Natural killer cell (primary cell): ENCODE measurements at regions not wholly inside any gene's neighbourhood (a gene's known extent, or its start where the extent isn't known, plus 50 kb on each side); places are given as distances from the start of the nearest gene placed in this dataset.

Source experiments
- ATAC-seq, 3 donors: fragments of 150-1000 bp in 2 of 3; fragments of 200-7000 bp in 1 of 3; cut with Tn5 transposase; 1 replicate in 1 of 3; 2 replicates in 2 of 3; pipeline ENCODE4 v1.10.0; 2021; ENCODE audit warnings: mild to moderate bottlenecking in 2 of 3, moderate library complexity in 2 of 3
- DNase-seq, 2 donors: peaks; one replicate each; pipeline versions ENCODE4 v3.0.0 to v3.0.0-alpha.2; 2013 to 2021; ENCODE audit warnings: mixed read lengths in 1 of 2
- H3K27ac ChIP-seq: one replicate; pipeline ENCODE4 v1.5.1; 2013; ENCODE audit warnings: mild to moderate bottlenecking, low read length
- H3K27me3 ChIP-seq: one replicate; pipeline ENCODE4 v1.6.1; 2013; ENCODE audit warnings: low read length; ENCODE audit not compliant: control insufficient read depth, insufficient read depth
- H3K36me3 ChIP-seq: one replicate; pipeline ENCODE4 v1.6.1; 2013; ENCODE audit warnings: low read length; ENCODE audit not compliant: control insufficient read depth, insufficient read depth
- H3K4me1 ChIP-seq: one replicate; pipeline ENCODE4 v1.6.1; 2013; ENCODE audit warnings: low read length; ENCODE audit not compliant: control insufficient read depth, insufficient read depth
- H3K4me3 ChIP-seq: one replicate; pipeline ENCODE4 v1.5.1; 2013; ENCODE audit warnings: low read length
- H3K9me3 ChIP-seq: one replicate; pipeline ENCODE4 v1.6.1; 2013; ENCODE audit warnings: low read length; ENCODE audit not compliant: control insufficient read depth, insufficient read depth
- H3K27ac Mint-ChIP-seq, 2 donors: one replicate each; pipeline ENCODE4 v1.8.0; 2022; ENCODE audit warnings: mild to moderate bottlenecking in 2 of 2, mixed read lengths in 2 of 2, moderate library complexity in 1 of 2
- H3K27me3 Mint-ChIP-seq, 2 donors: one replicate each; pipeline ENCODE4 v1.8.0; 2022; ENCODE audit warnings: low read depth in 2 of 2, mixed read lengths in 2 of 2
- H3K36me3 Mint-ChIP-seq: one replicate; pipeline ENCODE4 v1.8.0; 2022; ENCODE audit warnings: mixed read lengths
- H3K4me1 Mint-ChIP-seq, 2 donors: one replicate each; pipeline ENCODE4 v1.8.0; 2022; ENCODE audit warnings: mixed read lengths in 2 of 2
- H3K4me3 Mint-ChIP-seq: one replicate; pipeline ENCODE4 v1.8.0; 2022; ENCODE audit warnings: mild to moderate bottlenecking, moderate library complexity, mixed read lengths
- H3K9me3 Mint-ChIP-seq, 2 donors: one replicate each; pipeline ENCODE4 v1.8.0; 2022; ENCODE audit warnings: mixed read lengths in 2 of 2
- CTCF ChIP-seq: fragments of 200-600 bp; IDR thresholded peaks from one replicate; pipeline ENCODE4 v1.8.0; 2022; ENCODE audit warnings: antibody characterized with exemption
- WGBS: methylation state at CpG from one replicate; pipeline ENCODE4 v1.1.7; 2013; ENCODE audit warnings: missing lambda C conversion rate; ENCODE audit not compliant: insufficient coverage; 5-methylcytosine and 5-hydroxymethylcytosine counted together
- intact Hi-C: fragments of 100-400 bp; cut with micrococcal nuclease; formaldehyde crosslinking; loops from one replicate; pipeline ENCODE4 v1.14.2; 2022

- H3K36me3 ChIP-seq, result no peaks in the 10 kb centered on the region
- peaks cover 27 to 47% of the 10 kb centered on the region in 2 donors for H3K27me3 Mint-ChIP-seq
- WGBS, result 88% methylated on average over 10 of the region's 10 CpGs
- no peak overlapping the region for H3K27ac Mint-ChIP-seq
- no peaks in the 10 kb centered on the region for H3K9me3 ChIP-seq
- H3K27ac ChIP-seq, result no peak overlapping the region
- DNase-seq, result no peak
- no peak for ATAC-seq
- H3K4me3 ChIP-seq, result no peak overlapping the region
- no peak overlapping the region for H3K4me3 Mint-ChIP-seq
- H3K36me3 Mint-ChIP-seq, result no peaks in the 10 kb centered on the region
- TF ChIP-seq CTCF, result no peak
- H3K9me3 Mint-ChIP-seq, result no peaks in the 10 kb centered on the region
- H3K4me1 ChIP-seq, result no peaks in the 10 kb centered on the region
- intact Hi-C loops, result no loop called here
- H3K27me3 ChIP-seq, result no peaks in the 10 kb centered on the region
- peaks cover 5 to 8% of the 10 kb centered on the region in 2 donors for H3K4me1 Mint-ChIP-seq
Observed at GRCh38 chr12:108046135-108046534, 83.0 kb upstream of the WSCD2 start.

GRCh38 chr12:108046650-108047049 lies 82.4 kb upstream of the WSCD2 start:
- no peaks in the 10 kb centered on the region for H3K9me3 ChIP-seq
- TF ChIP-seq CTCF, result no peak
- intact Hi-C loops, result no loop called here
- Mint-ChIP-seq H3K9me3 (no peaks in the 10 kb centered on the region), H3K36me3 (no peaks in the 10 kb centered on the region), H3K4me3 (no peak overlapping the region), H3K27ac (no peak overlapping the region), H3K27me3 (peaks cover 29 to 47% of the 10 kb centered on the region in 2 donors), H3K4me1 (peaks cover 5 to 8% of the 10 kb centered on the region in 2 donors)
- H3K4me3 ChIP-seq, result no peak overlapping the region
- no peaks in the 10 kb centered on the region for H3K4me1 ChIP-seq
- no peak for ATAC-seq
- H3K27me3 ChIP-seq, result no peaks in the 10 kb centered on the region
- DNase-seq, result no peak
- WGBS, result 57% methylated on average over 12 of the region's 12 CpGs
- no peak overlapping the region for H3K27ac ChIP-seq
- H3K36me3 ChIP-seq, result no peaks in the 10 kb centered on the region

GRCh38 chr12:108047071-108047550 lies 82.0 kb upstream of the WSCD2 start:
- no peak overlapping the region for H3K4me3 ChIP-seq
- H3K4me1 ChIP-seq, result no peaks in the 10 kb centered on the region
- H3K27me3 ChIP-seq, result no peaks in the 10 kb centered on the region
- no peak for DNase-seq
- intact Hi-C loops, result no loop called here
- Mint-ChIP-seq H3K27ac (no peak overlapping the region), H3K27me3 (peaks cover 30 to 47% of the 10 kb centered on the region in 2 donors), H3K4me3 (no peak overlapping the region), H3K36me3 (no peaks in the 10 kb centered on the region), H3K4me1 (peaks cover 5 to 8% of the 10 kb centered on the region in 2 donors), H3K9me3 (no peaks in the 10 kb centered on the region)
- TF ChIP-seq CTCF, result no peak
- no peak overlapping the region for H3K27ac ChIP-seq
- no peaks in the 10 kb centered on the region for H3K36me3 ChIP-seq
- WGBS, result 0% methylated on average over 4 of the region's 5 CpGs
- no peaks in the 10 kb centered on the region for H3K9me3 ChIP-seq
- ATAC-seq, result no peak

GRCh38 chr12:108048686-108049085 lies 80.4 kb upstream of the WSCD2 start:
- H3K9me3 ChIP-seq, result no peaks in the 10 kb centered on the region
- Mint-ChIP-seq H3K27ac (no peak overlapping the region), H3K27me3 (peaks cover 32 to 33% of the 10 kb centered on the region in 2 donors), H3K4me3 (no peak overlapping the region), H3K36me3 (no peaks in the 10 kb centered on the region), H3K4me1 (peaks cover 5 to 8% of the 10 kb centered on the region in 2 donors), H3K9me3 (no peaks in the 10 kb centered on the region)
- no peaks in the 10 kb centered on the region for H3K27me3 ChIP-seq
- TF ChIP-seq CTCF, result no peak
- ATAC-seq (no peak), DNase-seq (no peak)
- H3K4me1 ChIP-seq, result no peaks in the 10 kb centered on the region
- no peaks in the 10 kb centered on the region for H3K36me3 ChIP-seq
- H3K4me3 ChIP-seq, result no peak overlapping the region
- no peak overlapping the region for H3K27ac ChIP-seq
- WGBS, result 71% methylated on average over 5 of the region's 5 CpGs
- intact Hi-C loops, result no loop called here
